HL-60 (cell line): ENCODE measurements at regions not wholly inside any gene's neighbourhood (a gene's known extent, or its start where the extent isn't known, plus 50 kb on each side); places are given as distances from the start of the nearest gene placed in this dataset.

ENCODE experiments used
- POLR2AphosphoS5 ChIP-seq: IDR thresholded peaks from 2 replicates; pipeline ENCODE4 v1.6.1; 2012; ENCODE audit warnings: low read depth
- TF ChIP-seq, protein P1 (sequence below): IDR thresholded peaks from one replicate; pipeline ENCODE4 v1.5.1; 2011; ENCODE audit warnings: low read length, control low read depth, inconsistent platforms; ENCODE audit not compliant: insufficient read depth
- TF ChIP-seq, protein P2 (sequence below): IDR thresholded peaks from 2 replicates; pipeline ENCODE4 v1.6.1; 2012; ENCODE audit warnings: low read depth; ENCODE audit not compliant: insufficient replicate concordance

DNA sequence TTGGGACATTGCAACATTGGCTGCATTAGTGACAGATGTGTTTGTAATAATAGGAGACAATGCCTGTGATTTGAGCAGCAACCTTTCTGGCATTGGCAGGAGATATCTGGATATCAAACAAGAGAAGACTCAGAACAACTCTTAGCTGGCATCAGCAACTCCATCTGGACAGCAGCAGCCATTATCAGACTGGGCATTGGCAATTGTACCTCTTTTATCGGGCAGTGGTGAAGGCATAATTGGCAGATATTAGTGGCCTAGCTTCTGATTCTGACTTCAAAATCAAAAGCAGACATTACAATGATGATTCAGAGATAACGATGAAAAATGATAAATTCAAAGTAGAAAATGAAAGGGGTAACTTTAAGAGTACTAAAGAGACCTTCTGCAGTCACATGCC is 1193.7 kb downstream of the EFNB2 start:
- TF ChIP-seq, protein P1, sequence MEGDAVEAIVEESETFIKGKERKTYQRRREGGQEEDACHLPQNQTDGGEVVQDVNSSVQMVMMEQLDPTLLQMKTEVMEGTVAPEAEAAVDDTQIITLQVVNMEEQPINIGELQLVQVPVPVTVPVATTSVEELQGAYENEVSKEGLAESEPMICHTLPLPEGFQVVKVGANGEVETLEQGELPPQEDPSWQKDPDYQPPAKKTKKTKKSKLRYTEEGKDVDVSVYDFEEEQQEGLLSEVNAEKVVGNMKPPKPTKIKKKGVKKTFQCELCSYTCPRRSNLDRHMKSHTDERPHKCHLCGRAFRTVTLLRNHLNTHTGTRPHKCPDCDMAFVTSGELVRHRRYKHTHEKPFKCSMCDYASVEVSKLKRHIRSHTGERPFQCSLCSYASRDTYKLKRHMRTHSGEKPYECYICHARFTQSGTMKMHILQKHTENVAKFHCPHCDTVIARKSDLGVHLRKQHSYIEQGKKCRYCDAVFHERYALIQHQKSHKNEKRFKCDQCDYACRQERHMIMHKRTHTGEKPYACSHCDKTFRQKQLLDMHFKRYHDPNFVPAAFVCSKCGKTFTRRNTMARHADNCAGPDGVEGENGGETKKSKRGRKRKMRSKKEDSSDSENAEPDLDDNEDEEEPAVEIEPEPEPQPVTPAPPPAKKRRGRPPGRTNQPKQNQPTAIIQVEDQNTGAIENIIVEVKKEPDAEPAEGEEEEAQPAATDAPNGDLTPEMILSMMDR: no peak
- TF ChIP-seq, protein P2, sequence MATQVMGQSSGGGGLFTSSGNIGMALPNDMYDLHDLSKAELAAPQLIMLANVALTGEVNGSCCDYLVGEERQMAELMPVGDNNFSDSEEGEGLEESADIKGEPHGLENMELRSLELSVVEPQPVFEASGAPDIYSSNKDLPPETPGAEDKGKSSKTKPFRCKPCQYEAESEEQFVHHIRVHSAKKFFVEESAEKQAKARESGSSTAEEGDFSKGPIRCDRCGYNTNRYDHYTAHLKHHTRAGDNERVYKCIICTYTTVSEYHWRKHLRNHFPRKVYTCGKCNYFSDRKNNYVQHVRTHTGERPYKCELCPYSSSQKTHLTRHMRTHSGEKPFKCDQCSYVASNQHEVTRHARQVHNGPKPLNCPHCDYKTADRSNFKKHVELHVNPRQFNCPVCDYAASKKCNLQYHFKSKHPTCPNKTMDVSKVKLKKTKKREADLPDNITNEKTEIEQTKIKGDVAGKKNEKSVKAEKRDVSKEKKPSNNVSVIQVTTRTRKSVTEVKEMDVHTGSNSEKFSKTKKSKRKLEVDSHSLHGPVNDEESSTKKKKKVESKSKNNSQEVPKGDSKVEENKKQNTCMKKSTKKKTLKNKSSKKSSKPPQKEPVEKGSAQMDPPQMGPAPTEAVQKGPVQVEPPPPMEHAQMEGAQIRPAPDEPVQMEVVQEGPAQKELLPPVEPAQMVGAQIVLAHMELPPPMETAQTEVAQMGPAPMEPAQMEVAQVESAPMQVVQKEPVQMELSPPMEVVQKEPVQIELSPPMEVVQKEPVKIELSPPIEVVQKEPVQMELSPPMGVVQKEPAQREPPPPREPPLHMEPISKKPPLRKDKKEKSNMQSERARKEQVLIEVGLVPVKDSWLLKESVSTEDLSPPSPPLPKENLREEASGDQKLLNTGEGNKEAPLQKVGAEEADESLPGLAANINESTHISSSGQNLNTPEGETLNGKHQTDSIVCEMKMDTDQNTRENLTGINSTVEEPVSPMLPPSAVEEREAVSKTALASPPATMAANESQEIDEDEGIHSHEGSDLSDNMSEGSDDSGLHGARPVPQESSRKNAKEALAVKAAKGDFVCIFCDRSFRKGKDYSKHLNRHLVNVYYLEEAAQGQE: no peak
- no peak for TF ChIP-seq POLR2AphosphoS5
